IMR-90 (cell line): ENCODE measurements at regions not wholly inside any gene's neighbourhood (a gene's known extent, or its start where the extent isn't known, plus 50 kb on each side); places are given as distances from the start of the nearest gene placed in this dataset.

Experiments used
- ATAC-seq: fragments of 200-7000 bp; cut with Tn5 transposase; 2 replicates; pipeline ENCODE4 v1.9.1; 2020; ENCODE audit warnings: low read depth, mild to moderate bottlenecking, moderate library complexity
- BruUV-seq: library from RNA; stranded (reverse); fragments of 400-500 nt; replicated peaks from 2 replicates; lab custom pipeline; 2021; lab: Mats Ljungman, UMichigan
- CTCF ChIA-PET: fragments of 300-600 bp; formaldehyde crosslinking; extraction: SDS; loops from one replicate; lab custom pipeline; 2021; ENCODE audit warnings: antibody characterized with exemption; lab: Yijun Ruan, JAX
- POLR2A ChIA-PET: fragments of 300-600 bp; sonication (Branson Sonifier 250); formaldehyde crosslinking; loops from one replicate; lab custom pipeline; 2022; ENCODE audit warnings: antibody characterized with exemption; ENCODE audit not compliant: unreplicated experiment; lab: Charles Lee
- DNase-seq: peaks from one replicate; pipeline ENCODE4 v3.0.0; 2013
- H2AFZ ChIP-seq: replicated peaks from 2 replicates; pipeline ENCODE3; 2013; ENCODE audit warnings: low read length, mild to moderate bottlenecking; ENCODE audit not compliant: poor library complexity
- H2AK5ac ChIP-seq: 2 replicates; pipeline ENCODE4 v1.6.1; 2013; ENCODE audit warnings: low read depth, low read length, inconsistent platforms
- H2AK9ac ChIP-seq: replicated peaks from 2 replicates; pipeline ENCODE3; 2013; ENCODE audit warnings: mild to moderate bottlenecking, low read depth, low read length, moderate library complexity; ENCODE audit not compliant: poor library complexity
- H2BK120ac ChIP-seq: 2 replicates; pipeline ENCODE4 v1.6.1; 2013; ENCODE audit warnings: low read depth, low read length, inconsistent platforms
- H2BK15ac ChIP-seq: 3 replicates; pipeline ENCODE4 v1.6.1; 2013; ENCODE audit warnings: low read depth, low read length, inconsistent platforms
- H2BK20ac ChIP-seq: 2 replicates; pipeline ENCODE4 v1.6.1; 2013; ENCODE audit warnings: low read depth, mild to moderate bottlenecking, inconsistent platforms, low read length, moderate library complexity
- H2BK5ac ChIP-seq: 2 replicates; pipeline ENCODE4 v1.6.1; 2013; ENCODE audit warnings: mild to moderate bottlenecking, low read depth, low read length, inconsistent platforms; ENCODE audit not compliant: poor library complexity, severe bottlenecking
- H3K14ac ChIP-seq: replicated peaks from 2 replicates; pipeline ENCODE4 v1.6.1; 2013; ENCODE audit warnings: low read depth, low read length, inconsistent platforms
- H3K18ac ChIP-seq: 2 replicates; pipeline ENCODE4 v1.6.1; 2013; ENCODE audit warnings: low read depth, low read length, control low read depth
- H3K23ac ChIP-seq: 2 replicates; pipeline ENCODE4 v1.6.1; 2013; ENCODE audit warnings: low read depth, low read length, inconsistent platforms
- H3K27ac ChIP-seq: 2 replicates; pipeline ENCODE4 v1.5.1; 2013; ENCODE audit warnings: mild to moderate bottlenecking, control low read depth, low read length; ENCODE audit not compliant: insufficient read depth
- H3K27me3 ChIP-seq: 2 replicates; pipeline ENCODE4 v1.6.1; 2013; ENCODE audit warnings: low read length; ENCODE audit not compliant: control insufficient read depth, insufficient read depth
- H3K36me3 ChIP-seq: 2 replicates; pipeline ENCODE4 v1.6.1; 2013; ENCODE audit warnings: low read length, mixed read lengths; ENCODE audit not compliant: control insufficient read depth, insufficient read depth
- H3K4ac ChIP-seq: 2 replicates; pipeline ENCODE4 v1.6.1; 2013; ENCODE audit warnings: low read depth, low read length, inconsistent platforms
- H3K4me1 ChIP-seq: 2 replicates; pipeline ENCODE4 v1.6.1; 2013; ENCODE audit warnings: low read length, mixed read lengths; ENCODE audit not compliant: control insufficient read depth, insufficient read depth
- H3K4me2 ChIP-seq: 2 replicates; pipeline ENCODE4 v1.6.1; 2013; ENCODE audit warnings: low read depth, mild to moderate bottlenecking, control low read depth, low read length, moderate library complexity
- H3K4me3 ChIP-seq: 2 replicates; pipeline ENCODE4 v1.5.1; 2013; ENCODE audit warnings: low read depth, mild to moderate bottlenecking, control low read depth, low read length, moderate library complexity; ENCODE audit not compliant: insufficient read depth
- H3K56ac ChIP-seq: 2 replicates; pipeline ENCODE4 v1.6.1; 2013; ENCODE audit warnings: low read length, inconsistent platforms; ENCODE audit not compliant: insufficient read depth; ENCODE audit errors: extremely low read depth
- H3K79me1 ChIP-seq, 2 experiments: 2 replicates each; pipeline ENCODE4 v1.6.1; 2013; ENCODE audit warnings: low read length in 2 of 2, inconsistent platforms in 1 of 2, low read depth in 1 of 2
- H3K9ac ChIP-seq: 2 replicates; pipeline ENCODE4 v1.6.1; 2013; ENCODE audit warnings: low read depth, low read length, control low read depth
- H3K9me1 ChIP-seq: 2 replicates; pipeline ENCODE4 v1.6.1; 2013; ENCODE audit warnings: low read length, inconsistent platforms; ENCODE audit not compliant: insufficient read depth
- H3K9me3 ChIP-seq: 2 replicates; pipeline ENCODE4 v1.6.1; 2013; ENCODE audit warnings: low read length; ENCODE audit not compliant: control insufficient read depth, insufficient read depth
- H4K20me1 ChIP-seq: 2 replicates; pipeline ENCODE4 v1.6.1; 2013; ENCODE audit warnings: low read length, inconsistent platforms; ENCODE audit not compliant: insufficient read depth
- H4K5ac ChIP-seq: 2 replicates; pipeline ENCODE4 v1.6.1; 2013; ENCODE audit warnings: mild to moderate bottlenecking, low read depth, low read length, control low read depth
- H4K8ac ChIP-seq, 2 experiments: 2 replicates each; pipeline ENCODE4 v1.6.1; 2013; ENCODE audit warnings: low read depth in 2 of 2, low read length in 2 of 2, control low read depth in 1 of 2, inconsistent platforms in 1 of 2
- H4K91ac ChIP-seq: 2 replicates; pipeline ENCODE4 v1.6.1; 2013; ENCODE audit warnings: low read depth, low read length, inconsistent platforms; ENCODE audit not compliant: insufficient read depth
- POLR2A ChIP-seq: IDR thresholded peaks from 2 replicates; pipeline ENCODE4 v1.6.1; 2012; ENCODE audit warnings: mild to moderate bottlenecking, low read depth, low read length
- WGBS, 2 experiments: methylation state at CpG; one replicate each; pipeline versions ENCODE4 v1.1.5 to v1.1.7; 2013; ENCODE audit warnings: missing lambda C conversion rate in 2 of 2; ENCODE audit not compliant: insufficient read length in 1 of 2; ENCODE audit errors: extremely low coverage in 2 of 2; 5-methylcytosine and 5-hydroxymethylcytosine counted together
- dilution Hi-C: fragments of 300-500 bp; cut with HindIII; formaldehyde crosslinking; loops from one replicate; pipeline ENCODE4 v1.14.3; 2018; ENCODE audit warnings: low sequenced_read_pairs; ENCODE audit not compliant: unreplicated experiment
- in situ Hi-C: fragments of 300-500 bp; cut with MboI; formaldehyde crosslinking; loops from 3 replicates; pipeline ENCODE4 v1.14.3; 2019; ENCODE audit warnings: low sequenced_read_pairs, inconsistent platforms, mixed read lengths
- intact Hi-C: fragments of 100-400 bp; cut with micrococcal nuclease; formaldehyde crosslinking; loops from 2 replicates; pipeline ENCODE4 v1.10.0; 2022
- TF ChIP-seq, protein P1 (sequence below): conservative IDR thresholded peaks from 2 replicates; pipeline ENCODE4 v1.5.1; 2012; ENCODE audit warnings: mild to moderate bottlenecking, low read depth, low read length, improper control_type of control experiment

DNA sequence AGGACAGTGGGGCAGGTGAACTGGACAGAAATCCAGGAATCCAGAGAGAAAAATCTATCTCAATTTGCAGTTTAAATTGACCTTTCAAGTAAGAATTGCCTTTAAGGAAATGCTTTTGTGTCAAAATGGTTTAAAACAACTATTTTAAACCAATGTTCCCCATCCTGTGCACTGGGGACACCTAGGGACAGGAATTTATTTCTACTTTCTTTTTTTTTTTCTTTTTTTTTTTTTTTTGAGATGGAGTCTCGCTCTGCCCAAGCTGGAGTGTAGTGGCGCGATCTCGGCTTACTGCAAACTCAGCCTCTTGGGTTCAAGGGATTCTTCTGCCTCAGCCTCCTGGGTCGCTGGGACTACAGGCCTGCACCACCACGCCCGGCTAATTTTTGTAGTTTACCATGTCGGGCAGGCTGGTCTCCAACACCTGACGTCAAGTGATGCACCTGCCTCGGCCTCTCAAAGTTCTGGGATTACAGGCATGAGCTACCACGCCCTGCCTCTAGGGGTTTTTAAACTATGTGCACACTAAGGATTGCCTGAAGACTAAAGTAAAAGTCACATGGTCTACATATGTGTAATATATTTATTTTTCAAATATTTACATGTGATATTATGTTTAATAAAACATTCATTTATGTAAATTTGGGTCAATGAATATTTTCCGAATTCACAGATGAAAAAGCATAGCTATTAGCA lies 1213.4 kb downstream of the STIM2 start:
- no CpG with 5 or more reads among the region's 12 CpGs for WGBS, 2 experiments
- Histone ChIP-seq H3K27ac (no peak overlapping the region), H2AK5ac (no peak overlapping the region), H3K36me3 (no peaks in the 10 kb centered on the region), H4K8ac (no peak overlapping the region), H3K9ac (no peak overlapping the region), H2BK20ac (no peak overlapping the region), H3K56ac (no peak overlapping the region), H3K23ac (no peak overlapping the region), H2BK5ac (no peak overlapping the region), H2AFZ (no peak overlapping the region), H3K4me3 (no peak overlapping the region), H3K9me1 (no peaks in the 10 kb centered on the region), H3K9me3 (no peaks in the 10 kb centered on the region), H4K5ac (no peak overlapping the region), H2AK9ac (no peak overlapping the region), H3K79me1 (no peaks in the 10 kb centered on the region), H2BK120ac (no peak overlapping the region), H3K18ac (no peak overlapping the region), H4K20me1 (no peaks in the 10 kb centered on the region), H3K4me1 (no peaks in the 10 kb centered on the region), H4K91ac (no peak overlapping the region), H3K4me2 (no peak overlapping the region), H3K27me3 (no peaks in the 10 kb centered on the region), H3K14ac (no peak overlapping the region), H3K4ac (no peak overlapping the region), H2BK15ac (no peak overlapping the region)
- intact Hi-C loops (no loop called here), in situ Hi-C loops (no loop called here), dilution Hi-C loops (no loop called here)
- no peak for DNase-seq
- TF ChIP-seq, protein P1, sequence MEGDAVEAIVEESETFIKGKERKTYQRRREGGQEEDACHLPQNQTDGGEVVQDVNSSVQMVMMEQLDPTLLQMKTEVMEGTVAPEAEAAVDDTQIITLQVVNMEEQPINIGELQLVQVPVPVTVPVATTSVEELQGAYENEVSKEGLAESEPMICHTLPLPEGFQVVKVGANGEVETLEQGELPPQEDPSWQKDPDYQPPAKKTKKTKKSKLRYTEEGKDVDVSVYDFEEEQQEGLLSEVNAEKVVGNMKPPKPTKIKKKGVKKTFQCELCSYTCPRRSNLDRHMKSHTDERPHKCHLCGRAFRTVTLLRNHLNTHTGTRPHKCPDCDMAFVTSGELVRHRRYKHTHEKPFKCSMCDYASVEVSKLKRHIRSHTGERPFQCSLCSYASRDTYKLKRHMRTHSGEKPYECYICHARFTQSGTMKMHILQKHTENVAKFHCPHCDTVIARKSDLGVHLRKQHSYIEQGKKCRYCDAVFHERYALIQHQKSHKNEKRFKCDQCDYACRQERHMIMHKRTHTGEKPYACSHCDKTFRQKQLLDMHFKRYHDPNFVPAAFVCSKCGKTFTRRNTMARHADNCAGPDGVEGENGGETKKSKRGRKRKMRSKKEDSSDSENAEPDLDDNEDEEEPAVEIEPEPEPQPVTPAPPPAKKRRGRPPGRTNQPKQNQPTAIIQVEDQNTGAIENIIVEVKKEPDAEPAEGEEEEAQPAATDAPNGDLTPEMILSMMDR: peak; percentile 10; the same call in 1 of the 2 replicates
- TF ChIP-seq POLR2A: no peak
- ChIA-PET POLR2A (no interaction called here), CTCF (interaction anchor here (0.8 kb wide), 1 partner anchor 15 kb away, joined by 3 read pairs; no protein-coding TSS in a partner anchor)
- no TSS peak for BruUV-seq
- no peak for ATAC-seq
